Karpas-422 (cell line): ENCODE measurements at regions not wholly inside any gene's neighbourhood (a gene's known extent, or its start where the extent isn't known, plus 50 kb on each side); places are given as distances from the start of the nearest gene placed in this dataset.

Experiments used
- DNase-seq: peaks from one replicate; pipeline ENCODE4 v3.0.0-alpha.2; 2015
- H2AFZ ChIP-seq: fragments of 200-600 bp; sonication (generic); 2 replicates; pipeline ENCODE4 v1.6.1; 2014; ENCODE audit warnings: antibody characterized with exemption, low read length, mixed read lengths
- H3K27ac ChIP-seq: fragments of 200-600 bp; sonication (generic); 2 replicates; pipeline ENCODE4 v1.5.1; 2014; ENCODE audit warnings: mild to moderate bottlenecking, low read length, moderate library complexity
- H3K27me3 ChIP-seq: fragments of 200-600 bp; sonication (generic); 2 replicates; pipeline ENCODE4 v1.6.1; 2014; ENCODE audit warnings: low read length, mixed read lengths
- H3K36me3 ChIP-seq: fragments of 200-600 bp; sonication (generic); 2 replicates; pipeline ENCODE4 v1.6.1; 2014; ENCODE audit warnings: low read length, mixed read lengths; ENCODE audit not compliant: insufficient read depth
- H3K4me1 ChIP-seq: fragments of 200-600 bp; sonication (generic); 2 replicates; pipeline ENCODE4 v1.6.1; 2014; ENCODE audit warnings: mild to moderate bottlenecking, low read length, mixed read lengths
- H3K4me2 ChIP-seq: fragments of 200-600 bp; sonication (generic); 2 replicates; pipeline ENCODE4 v1.6.1; 2014; ENCODE audit warnings: low read length, low read depth, mild to moderate bottlenecking; ENCODE audit not compliant: poor library complexity, severe bottlenecking
- H3K4me3 ChIP-seq: fragments of 200-600 bp; sonication (generic); 2 replicates; pipeline ENCODE4 v1.5.1; 2014; ENCODE audit warnings: mild to moderate bottlenecking, antibody characterized with exemption, low read length, mixed read lengths
- H3K79me2 ChIP-seq: fragments of 200-600 bp; sonication (generic); 2 replicates; pipeline ENCODE4 v1.6.1; 2014; ENCODE audit warnings: mild to moderate bottlenecking, low read length, mixed read lengths
- H3K9ac ChIP-seq: fragments of 200-600 bp; sonication (generic); 2 replicates; pipeline ENCODE4 v1.6.0; 2014; ENCODE audit warnings: low read length
- H3K9me2 ChIP-seq: fragments of 200-600 bp; sonication (generic), shearing (Covaris generic); replicated peaks from 2 replicates; pipeline ENCODE4 v1.6.0; 2014; ENCODE audit warnings: mild to moderate bottlenecking, low read length, moderate library complexity; ENCODE audit not compliant: insufficient read depth
- H3K9me3 ChIP-seq: fragments of 300-700, 200-600 bp; sonication (generic); 2 replicates; pipeline ENCODE4 v1.6.1; 2014; ENCODE audit warnings: low read length, mixed read lengths
- H4K20me1 ChIP-seq: fragments of 200-600 bp; sonication (generic); 2 replicates; pipeline ENCODE4 v1.6.1; 2014; ENCODE audit warnings: mild to moderate bottlenecking, antibody characterized with exemption, low read length, low read depth; ENCODE audit not compliant: insufficient read depth

DNA sequence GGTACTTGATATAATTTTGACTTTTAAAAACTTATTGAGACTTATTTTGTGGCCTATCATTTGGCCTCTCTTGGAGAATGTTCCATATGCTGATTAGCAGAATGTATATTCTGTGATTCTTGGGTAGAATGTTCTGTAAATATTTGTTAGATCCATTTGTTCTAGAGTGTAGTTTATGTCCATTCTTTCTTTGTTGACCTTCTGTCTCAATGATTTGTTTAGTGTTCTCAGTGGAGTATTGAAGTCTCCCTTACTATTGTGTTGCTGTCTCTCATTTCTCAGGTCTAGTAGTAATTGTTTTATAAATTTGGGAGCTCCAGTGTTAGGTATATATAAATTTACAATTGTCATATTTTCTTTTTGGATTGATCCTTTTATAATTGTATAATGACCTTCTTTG lies 349.6 kb upstream of the CWC22 start:
- H3K27me3 ChIP-seq: no peaks in the 10 kb centered on the region
- no peaks in the 10 kb centered on the region for H3K36me3 ChIP-seq
- no peak overlapping the region for H2AFZ ChIP-seq
- no peaks in the 10 kb centered on the region for H3K9me3 ChIP-seq
- H3K27ac ChIP-seq: no peak overlapping the region
- H3K9me2 ChIP-seq: no peaks in the 10 kb centered on the region
- H4K20me1 ChIP-seq: no peaks in the 10 kb centered on the region
- H3K4me3 ChIP-seq: no peak overlapping the region
- no peaks in the 10 kb centered on the region for H3K79me2 ChIP-seq
- DNase-seq: no peak
- H3K4me1 ChIP-seq: no peaks in the 10 kb centered on the region
- H3K4me2 ChIP-seq: no peak overlapping the region
- no peak overlapping the region for H3K9ac ChIP-seq

DNA sequence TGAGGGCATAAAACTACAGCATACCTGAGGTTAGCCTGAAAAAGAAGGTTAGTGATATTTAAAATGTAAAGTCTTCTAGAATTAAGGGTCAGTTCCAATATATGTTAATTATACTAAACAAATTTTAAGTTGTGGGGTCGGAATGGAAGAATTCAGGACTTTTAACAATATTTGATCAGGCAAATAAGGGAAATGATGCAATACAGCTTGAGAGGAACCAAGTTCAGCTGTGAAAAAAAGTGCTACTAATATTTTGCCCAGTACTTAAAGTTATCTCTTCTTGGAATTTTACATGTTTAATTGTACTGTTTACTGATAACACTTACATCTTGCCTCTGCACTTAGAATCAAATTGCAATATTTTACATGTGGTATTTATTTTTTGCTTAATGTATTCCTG lies 345.5 kb upstream of the CWC22 start:
- no peak for DNase-seq
- no peaks in the 10 kb centered on the region for H3K27me3 ChIP-seq
- no peak overlapping the region for H2AFZ ChIP-seq

GRCh38 chr2:180349809-180350208 lies 342.7 kb upstream of the CWC22 start:
- H3K9me2 ChIP-seq: no peaks in the 10 kb centered on the region
- H3K9me3 ChIP-seq: no peaks in the 10 kb centered on the region
- H3K27me3 ChIP-seq: no peaks in the 10 kb centered on the region
- H4K20me1 ChIP-seq: no peaks in the 10 kb centered on the region
- no peaks in the 10 kb centered on the region for H3K79me2 ChIP-seq
- H3K4me1 ChIP-seq: no peaks in the 10 kb centered on the region
- H2AFZ ChIP-seq: no peak overlapping the region
- no peak overlapping the region for H3K27ac ChIP-seq
- no peak overlapping the region for H3K4me2 ChIP-seq
- no peaks in the 10 kb centered on the region for H3K36me3 ChIP-seq
- no peak overlapping the region for H3K4me3 ChIP-seq
- H3K9ac ChIP-seq: no peak overlapping the region
- no peak for DNase-seq

More for the DNA sequence above, 345.5 kb upstream of the CWC22 start:
- Histone ChIP-seq H3K9me3 (no peaks in the 10 kb centered on the region), H3K9ac (no peak overlapping the region), H3K9me2 (no peaks in the 10 kb centered on the region), H3K4me1 (no peaks in the 10 kb centered on the region), H3K36me3 (no peaks in the 10 kb centered on the region), H3K4me3 (no peak overlapping the region), H3K27ac (no peak overlapping the region), H4K20me1 (no peaks in the 10 kb centered on the region), H3K79me2 (no peaks in the 10 kb centered on the region), H3K4me2 (no peak overlapping the region)

GRCh38 chr2:180343528-180344345 lies 336.6 kb upstream of the CWC22 start:
- Histone ChIP-seq H3K4me3 (no peak overlapping the region), H3K4me2 (no peak overlapping the region), H3K27ac (no peak overlapping the region), H3K79me2 (no peaks in the 10 kb centered on the region), H3K9me2 (0 out of 2 replicates have a peak, but pooled peaks cover 3% of the 10 kb centered on the region), H3K9ac (no peak overlapping the region), H2AFZ (no peak overlapping the region), H3K9me3 (no peaks in the 10 kb centered on the region), H4K20me1 (no peaks in the 10 kb centered on the region), H3K27me3 (no peaks in the 10 kb centered on the region), H3K36me3 (no peaks in the 10 kb centered on the region), H3K4me1 (no peaks in the 10 kb centered on the region)
- no peak for DNase-seq

GRCh38 chr2:180337136-180337535 lies 330.0 kb upstream of the CWC22 start:
- H3K27me3 ChIP-seq: no peaks in the 10 kb centered on the region
- no peak overlapping the region for H3K27ac ChIP-seq
- no peaks in the 10 kb centered on the region for H3K9me2 ChIP-seq
- peaks cover 6% of the 10 kb centered on the region; the same call in 1 of the 2 replicates for H3K9me3 ChIP-seq
- H3K4me3 ChIP-seq: no peak overlapping the region
- peaks cover 5% of the 10 kb centered on the region; the same call in 1 of the 2 replicates for H3K4me1 ChIP-seq
- no peak overlapping the region for H3K4me2 ChIP-seq
- no peak overlapping the region for H3K9ac ChIP-seq
- H4K20me1 ChIP-seq: no peaks in the 10 kb centered on the region
- H2AFZ ChIP-seq: no peak overlapping the region
- no peaks in the 10 kb centered on the region for H3K79me2 ChIP-seq
- H3K36me3 ChIP-seq: no peaks in the 10 kb centered on the region
- DNase-seq: no peak

GRCh38 chr2:180336550-180336949 lies 329.5 kb upstream of the CWC22 start:
- H3K27ac ChIP-seq: no peak overlapping the region
- no peaks in the 10 kb centered on the region for H3K27me3 ChIP-seq
- H3K9me2 ChIP-seq: no peaks in the 10 kb centered on the region
- no peak overlapping the region for H2AFZ ChIP-seq
- no peak overlapping the region for H3K9ac ChIP-seq
- no peak overlapping the region for H3K4me3 ChIP-seq
- no peaks in the 10 kb centered on the region for H3K79me2 ChIP-seq
- no peaks in the 10 kb centered on the region for H3K36me3 ChIP-seq
- H3K4me2 ChIP-seq: no peak overlapping the region
- peaks cover 6% of the 10 kb centered on the region; the same call in 1 of the 2 replicates for H3K9me3 ChIP-seq
- peaks cover 5% of the 10 kb centered on the region; the same call in 1 of the 2 replicates for H3K4me1 ChIP-seq
- no peak for DNase-seq
- H4K20me1 ChIP-seq: no peaks in the 10 kb centered on the region

DNA sequence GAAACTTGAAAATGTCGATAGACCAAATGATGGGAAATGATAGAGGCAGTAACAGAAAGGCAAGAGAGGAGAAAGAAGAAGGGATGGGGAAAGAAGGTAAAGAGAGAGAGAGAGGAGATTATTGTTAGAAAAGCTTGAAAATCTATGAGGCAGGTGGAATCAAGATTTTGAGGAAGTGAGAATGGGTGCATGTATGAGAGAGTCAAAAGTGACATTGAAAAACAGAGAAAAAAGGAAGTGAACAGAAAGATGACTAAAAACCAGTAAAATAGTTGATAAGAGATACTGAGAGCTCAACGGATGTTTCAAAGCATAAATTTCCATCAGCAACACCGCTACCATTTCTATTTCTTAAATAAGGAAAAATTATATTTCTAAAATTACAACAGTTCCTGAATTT lies 327.4 kb upstream of the CWC22 start:
- no peak overlapping the region for H3K4me2 ChIP-seq
- no peak overlapping the region for H3K27ac ChIP-seq
- no peak overlapping the region for H3K9ac ChIP-seq
- peaks cover 5% of the 10 kb centered on the region; the same call in 1 of the 2 replicates for H3K4me1 ChIP-seq
- H3K9me3 ChIP-seq: peaks cover 6% of the 10 kb centered on the region; the same call in 1 of the 2 replicates
- no peaks in the 10 kb centered on the region for H3K27me3 ChIP-seq
- H4K20me1 ChIP-seq: no peaks in the 10 kb centered on the region
- H3K79me2 ChIP-seq: no peaks in the 10 kb centered on the region
- DNase-seq: peak; percentile 73
- H3K9me2 ChIP-seq: no peaks in the 10 kb centered on the region
- H2AFZ ChIP-seq: no peak overlapping the region
- H3K36me3 ChIP-seq: no peaks in the 10 kb centered on the region
- H3K4me3 ChIP-seq: no peak overlapping the region

GRCh38 chr2:180328795-180329422 lies 321.8 kb upstream of the CWC22 start:
- no peak overlapping the region for H3K27ac ChIP-seq
- H3K4me3 ChIP-seq: no peak overlapping the region
- H3K9me2 ChIP-seq: no peaks in the 10 kb centered on the region
- no peak overlapping the region for H2AFZ ChIP-seq
- no peaks in the 10 kb centered on the region for H3K79me2 ChIP-seq
- no peak overlapping the region for H3K9ac ChIP-seq
- no peaks in the 10 kb centered on the region for H3K27me3 ChIP-seq
- DNase-seq: no peak
- no peak overlapping the region for H3K4me2 ChIP-seq
- no peaks in the 10 kb centered on the region for H3K9me3 ChIP-seq
- no peaks in the 10 kb centered on the region for H4K20me1 ChIP-seq
- no peaks in the 10 kb centered on the region for H3K36me3 ChIP-seq
- H3K4me1 ChIP-seq: no peaks in the 10 kb centered on the region
